DMS53 (cell line): ENCODE measurements at regions not wholly inside any gene's neighbourhood (a gene's known extent, or its start where the extent isn't known, plus 50 kb on each side); places are given as distances from the start of the nearest gene placed in this dataset.
A peak's percentile ranks its signal among the peaks of the same experiment; 100 is the strongest.

Source experiments
- DNase-seq: peaks from one replicate; lab custom pipeline; 2025; lab: John Stamatoyannopoulos, UW

DNA sequence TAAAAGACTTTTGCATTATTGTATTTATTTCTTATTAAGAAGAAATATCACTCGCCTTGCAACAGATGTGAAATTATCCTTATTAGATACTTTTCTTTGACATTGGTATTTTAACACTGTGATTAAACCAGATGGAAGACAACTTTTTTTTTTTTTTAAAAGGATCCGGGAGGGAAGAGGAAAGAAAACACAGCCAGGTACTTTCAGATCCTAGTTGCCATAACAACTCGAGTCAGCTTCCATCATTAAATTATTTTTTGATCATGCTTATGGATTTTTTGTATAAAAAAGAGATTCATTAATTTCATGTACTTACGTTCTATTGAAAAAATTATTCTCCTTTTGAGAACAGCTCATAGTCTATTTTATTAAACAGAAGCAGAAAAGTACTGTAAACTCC lies 515.7 kb downstream of the TBC1D4 start:
- no peak for DNase-seq

DNA sequence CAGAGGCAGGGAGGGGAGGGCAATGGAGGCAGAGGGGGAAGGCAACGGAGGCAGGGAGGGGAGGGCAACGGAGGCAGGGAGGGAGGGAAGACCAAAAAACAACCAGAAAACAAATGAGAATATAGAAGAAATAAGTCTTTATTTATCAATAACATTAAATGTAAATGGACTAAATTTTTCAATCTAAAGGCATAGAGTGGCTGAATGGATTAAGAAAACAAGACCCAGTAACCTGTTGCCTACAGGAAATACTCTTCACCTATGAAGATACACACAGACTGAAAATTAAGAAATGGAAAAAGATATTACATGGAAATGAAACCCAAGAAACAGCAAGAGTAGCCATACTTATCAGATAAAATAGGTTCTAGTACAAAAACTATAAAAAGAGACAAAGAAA lies 536.3 kb downstream of the TBC1D4 start:
- DNase-seq = no peak

DNA sequence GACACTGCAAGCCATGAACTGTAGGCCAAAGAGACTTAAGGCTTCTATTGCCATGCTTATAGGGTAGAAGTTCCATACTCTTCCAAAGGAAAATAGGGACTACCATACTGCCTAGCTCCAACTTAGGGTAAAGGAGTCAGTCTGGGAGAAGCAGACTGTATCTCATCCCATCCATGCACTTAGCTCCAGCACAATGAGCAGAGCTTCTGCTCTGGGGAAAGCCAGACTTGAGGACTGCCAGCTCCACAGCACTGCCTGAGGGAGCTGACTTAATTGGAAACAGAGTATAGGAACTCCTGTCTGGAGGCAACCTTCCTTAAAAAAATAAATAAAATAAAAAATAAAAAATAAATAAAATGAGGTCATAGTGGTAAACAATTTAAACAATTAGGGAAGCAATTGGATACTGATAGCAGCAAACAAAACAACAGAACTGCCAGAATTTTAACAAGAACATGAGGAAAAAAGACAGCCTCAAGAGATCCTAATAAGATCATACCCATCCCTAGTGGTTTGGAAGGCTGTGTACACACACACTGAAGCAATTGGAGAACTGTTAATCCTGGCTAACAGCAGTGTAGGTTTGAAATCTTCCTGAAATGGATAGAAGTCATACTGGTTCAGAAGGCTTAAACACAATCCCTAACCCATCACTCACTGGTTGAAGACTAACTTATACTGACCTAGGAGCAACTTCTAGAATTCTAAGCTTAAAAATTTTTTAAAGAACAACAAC lies 550.1 kb downstream of the TBC1D4 start:
- no peak for DNase-seq

GRCh38 chr13:74930402-74931165 lies 551.4 kb downstream of the TBC1D4 start:
- peak; percentile 3 for DNase-seq

DNA sequence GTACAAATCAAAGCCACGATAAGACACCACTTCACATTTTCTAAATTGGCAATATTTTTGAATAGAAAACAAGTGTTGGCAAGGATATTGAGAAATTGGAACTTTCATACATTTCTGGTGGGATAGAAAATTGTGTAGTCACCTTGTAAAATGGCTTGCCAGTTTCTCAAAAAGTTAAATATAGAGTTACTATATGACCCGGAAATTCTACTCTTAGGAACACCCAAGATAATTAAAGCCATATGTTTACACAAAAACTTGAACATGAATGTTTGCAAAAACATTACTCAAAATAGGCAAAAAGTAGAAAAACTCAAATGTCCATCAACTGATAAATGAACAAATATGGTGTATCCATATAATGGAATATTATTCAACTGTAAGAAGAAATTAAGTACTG lies 552.5 kb downstream of the TBC1D4 start:
- peak; percentile 1 for DNase-seq

DNA sequence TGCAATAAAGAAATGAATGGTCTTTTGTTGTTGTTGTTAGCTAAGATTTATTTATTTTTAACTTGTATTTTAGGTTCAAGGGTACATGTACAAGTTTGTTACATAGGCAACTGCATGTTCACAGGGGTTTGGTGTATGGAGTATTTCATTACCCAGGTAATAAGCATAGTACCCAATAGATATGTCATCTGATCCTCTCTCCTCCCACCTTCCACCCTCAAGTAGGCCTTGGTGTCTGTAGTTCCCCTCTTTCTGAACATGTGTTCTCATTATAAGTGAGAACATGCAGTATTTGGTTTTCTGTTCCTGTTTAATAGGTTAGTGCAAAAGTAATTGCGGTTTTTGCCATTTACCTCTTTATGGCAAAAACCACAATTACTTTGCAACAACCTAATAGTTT lies 554.1 kb downstream of the TBC1D4 start:
- no peak for DNase-seq

- no peak for DNase-seq
Measured at GRCh38 chr13:74922963-74923362, 559.0 kb downstream of the TBC1D4 start.

- DNase-seq = no peak
Measured at GRCh38 chr13:74921326-74921725, 560.6 kb downstream of the TBC1D4 start.

DNA sequence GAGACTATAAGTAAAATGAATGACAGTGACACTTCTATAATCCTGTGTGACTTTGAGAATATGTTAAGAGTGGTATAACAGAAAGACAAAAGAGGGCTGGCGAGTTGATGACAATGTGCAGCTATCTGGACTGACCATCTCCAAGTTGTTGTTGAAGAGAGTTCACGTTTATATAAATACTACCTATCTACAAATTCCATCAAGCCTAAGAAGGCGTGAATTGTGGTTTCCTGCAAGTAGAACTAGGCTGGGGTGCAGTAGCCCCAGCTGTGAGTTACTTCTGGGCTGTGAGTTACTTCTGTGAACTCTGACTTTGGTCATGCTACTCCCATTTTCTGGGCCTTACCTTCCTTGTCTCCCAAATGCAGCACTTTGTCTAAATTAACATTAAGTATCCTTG lies 561.0 kb downstream of the TBC1D4 start:
- no peak for DNase-seq

GRCh38 chr13:74920361-74920760 lies 561.6 kb downstream of the TBC1D4 start:
- DNase-seq = no peak

GRCh38 chr13:74919914-74920313 lies 562.1 kb downstream of the TBC1D4 start:
- DNase-seq = no peak

- DNase-seq = no peak
Measured at GRCh38 chr13:74912898-74913297, 569.1 kb downstream of the TBC1D4 start.

DNA sequence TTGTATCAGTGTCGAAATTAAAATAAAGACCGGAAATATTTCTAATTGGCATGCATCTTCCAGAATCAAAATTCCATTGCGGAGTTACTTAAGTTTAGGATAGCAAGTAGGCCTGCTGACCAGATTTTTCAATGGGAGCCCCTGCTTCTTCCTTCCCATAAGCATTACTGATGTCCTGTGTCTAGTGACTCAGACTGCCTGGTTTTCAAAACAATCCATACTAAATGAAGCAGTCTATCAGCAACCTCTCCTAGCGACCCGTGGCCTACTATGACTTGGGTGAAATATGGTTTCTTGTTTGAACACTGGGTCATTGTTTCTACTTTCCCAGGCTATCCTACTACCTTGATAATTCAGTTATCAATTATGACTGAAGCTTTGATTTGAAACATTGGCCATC lies 571.6 kb downstream of the TBC1D4 start:
- DNase-seq = no peak

DNA sequence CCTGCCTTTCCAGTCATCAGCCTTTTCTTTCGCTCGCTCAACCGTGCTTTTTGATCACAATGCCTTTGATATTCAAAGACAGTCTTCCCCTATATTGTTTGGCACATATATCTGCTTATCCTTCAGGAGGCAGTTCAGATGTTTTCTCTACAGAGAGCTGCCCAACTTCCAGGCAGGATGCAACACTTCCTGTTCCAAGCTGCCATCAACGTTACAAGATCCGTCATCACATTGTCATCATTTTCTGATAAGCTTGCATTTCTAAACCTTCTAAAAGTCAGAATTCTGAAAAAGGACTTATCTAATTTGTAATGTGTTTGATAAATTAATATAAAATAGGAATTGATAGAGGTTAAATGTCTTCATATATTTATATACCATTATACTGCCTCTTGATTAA lies 574.2 kb downstream of the TBC1D4 start:
- peak; percentile 1 for DNase-seq

DNA sequence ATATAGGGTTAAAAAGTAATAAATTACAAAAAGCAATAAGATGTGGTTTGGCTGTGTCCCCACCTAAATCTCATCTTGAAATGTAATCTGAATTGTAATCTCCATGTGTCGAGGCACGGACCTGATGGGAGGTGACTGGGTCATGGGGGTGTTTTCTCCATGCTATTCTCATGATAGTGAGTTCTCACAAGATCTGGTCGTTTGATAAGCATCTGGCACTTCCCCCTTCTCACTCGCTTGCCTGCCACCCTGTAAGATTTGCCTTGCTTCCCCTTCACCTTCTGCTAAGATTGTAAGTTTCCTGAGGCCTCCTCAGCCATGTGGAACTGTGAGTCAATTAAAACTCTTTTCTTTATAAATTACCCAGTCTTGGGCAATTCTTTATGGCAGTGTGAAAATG lies 577.4 kb downstream of the TBC1D4 start:
- DNase-seq = no peak

DNA sequence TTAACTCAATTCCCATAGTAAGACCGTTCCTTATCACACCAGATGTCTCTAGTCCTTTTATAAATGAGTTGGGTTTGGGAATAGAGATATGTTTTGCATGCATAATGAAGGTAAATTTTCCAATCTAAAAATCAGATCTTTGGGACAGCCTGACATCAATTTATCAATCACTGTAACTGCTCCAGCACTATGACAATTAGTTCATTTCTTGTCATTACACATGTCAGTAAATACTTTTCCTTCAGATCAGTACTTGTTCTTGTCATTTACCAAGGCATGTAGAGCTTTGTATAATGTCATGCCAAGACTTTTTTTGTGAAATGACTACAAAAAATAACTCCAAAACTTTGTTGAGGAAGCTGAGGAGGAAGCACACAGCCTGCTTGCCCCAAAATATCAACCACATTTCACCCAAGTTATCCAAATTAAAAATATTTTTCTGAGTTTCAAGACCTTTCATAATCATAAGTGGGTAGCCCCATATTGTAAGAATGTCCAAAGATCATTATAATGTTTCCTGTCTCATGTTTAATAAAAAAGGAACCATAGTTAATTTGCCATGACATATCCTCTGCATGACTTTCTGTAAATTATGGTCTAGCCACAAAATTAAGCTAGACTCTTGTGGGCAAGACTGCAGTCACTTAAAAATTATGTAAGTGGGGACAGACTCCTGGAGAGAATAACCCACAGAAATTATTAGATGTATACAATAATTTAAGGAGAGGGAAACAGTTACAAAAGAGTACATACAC lies 586.8 kb downstream of the TBC1D4 start:
- DNase-seq = no peak

DNA sequence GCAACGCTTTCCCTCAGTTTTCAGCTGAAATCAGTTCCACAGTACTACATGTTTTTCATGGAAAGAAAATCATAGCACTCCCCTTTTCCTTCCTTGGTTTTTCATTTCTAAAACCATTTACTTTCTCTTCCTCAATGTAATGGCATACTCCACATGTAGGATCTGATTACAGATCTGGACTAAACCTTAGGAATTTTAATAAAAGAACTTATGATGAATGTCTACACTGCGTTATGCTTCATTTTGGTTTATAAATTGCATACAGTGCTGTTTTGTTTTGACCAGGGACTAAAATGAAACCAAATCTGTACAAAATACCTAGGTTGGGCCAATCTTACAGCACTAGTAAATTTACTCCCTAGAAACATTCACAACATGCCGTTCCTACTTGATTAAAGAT lies 589.9 kb downstream of the TBC1D4 start:
- peak; percentile 8 for DNase-seq

- peak; percentile 69 for DNase-seq
Measured at GRCh38 chr13:74891610-74892009, 590.4 kb downstream of the TBC1D4 start.

GRCh38 chr13:74889321-74889720 lies 592.6 kb downstream of the TBC1D4 start:
- DNase-seq = peak; percentile 4

GRCh38 chr13:74886502-74886901 lies 595.5 kb downstream of the TBC1D4 start:
- no peak for DNase-seq

GRCh38 chr13:74883834-74884233 lies 598.1 kb downstream of the TBC1D4 start:
- DNase-seq = no peak

GRCh38 chr13:74871369-74872070 lies 610.4 kb downstream of the TBC1D4 start:
- DNase-seq = no peak
